Endothelial cell of umbilical vein (primary cell): ENCODE measurements at regions not wholly inside any gene's neighbourhood (a gene's known extent, or its start where the extent isn't known, plus 50 kb on each side); places are given as distances from the start of the nearest gene placed in this dataset.

Source experiments
- BruUV-seq: library from RNA; stranded (reverse); fragments of 400-500 nt; replicated peaks from 2 replicates; lab custom pipeline; 2021; lab: Mats Ljungman, UMichigan
- CTCF ChIA-PET: fragments of 300-600, 350-600 bp; sonication (Branson Sonifier 250); formaldehyde crosslinking; loops from one replicate; lab custom pipeline; 2021; ENCODE audit warnings: antibody characterized with exemption, inconsistent platforms; lab: Charles Lee
- POLR2A ChIA-PET: fragments of 300-600, 350-600 bp; sonication (Branson Sonifier 250); formaldehyde crosslinking; loops from one replicate; lab custom pipeline; 2021; ENCODE audit warnings: antibody characterized with exemption, inconsistent platforms; lab: Charles Lee
- DNase-seq: peaks from one replicate; pipeline ENCODE4 v3.0.0-alpha.2; 2011; ENCODE audit warnings: low read depth, low spot score
- FAIRE-seq: peaks from 2 replicates; lab custom pipeline; 2011; peaks lifted over from hg19 to GRCh38; lab: Jason Lieb, UNC
- H2AFZ ChIP-seq: 2 replicates; pipeline ENCODE4 v1.6.0; 2012; ENCODE audit warnings: low read depth, low read length, control low read depth, inconsistent platforms
- H3K27ac ChIP-seq: 2 replicates; pipeline ENCODE4 v1.5.1; 2011; ENCODE audit warnings: low read depth, mild to moderate bottlenecking, control low read depth, low read length, moderate library complexity; ENCODE audit not compliant: insufficient read depth
- H3K27me3 ChIP-seq, 2 experiments: 2 replicates each; pipeline versions ENCODE4 v1.6.0 to v1.6.1; 2011; ENCODE audit warnings: low read length in 2 of 2, mixed read lengths in 1 of 2; ENCODE audit not compliant: control insufficient read depth in 2 of 2, insufficient read depth in 2 of 2
- H3K36me3 ChIP-seq, 2 experiments: 2 replicates in 1 of 2; 3 replicates in 1 of 2; pipeline ENCODE4 v1.5.1; 2011; ENCODE audit warnings: low read length in 2 of 2, mild to moderate bottlenecking in 1 of 2, moderate library complexity in 1 of 2; ENCODE audit not compliant: control insufficient read depth in 2 of 2, insufficient read depth in 2 of 2; ENCODE audit errors: extremely low read depth in 1 of 2
- H3K4me1 ChIP-seq: 3 replicates; pipeline ENCODE4 v1.5.1; 2011; ENCODE audit warnings: mild to moderate bottlenecking, low read length; ENCODE audit not compliant: control insufficient read depth, insufficient read depth; ENCODE audit errors: extremely low read depth
- H3K4me2 ChIP-seq: 2 replicates; pipeline ENCODE4 v1.6.1; 2011; ENCODE audit warnings: low read length, control low read depth, mixed read lengths; ENCODE audit not compliant: insufficient read depth
- H3K4me3 ChIP-seq, 3 experiments: fragments of 200-600 bp in 1 of 3; sonication (generic), shearing (Covaris generic) in 1 of 3; replicated peaks in 1 of 3; 2 replicates each; pipeline ENCODE4 v1.5.1; 2011 to 2016; ENCODE audit warnings: control low read depth in 3 of 3, low read length in 3 of 3, mild to moderate bottlenecking in 2 of 3, inconsistent platforms in 1 of 3, low read depth in 1 of 3, moderate library complexity in 1 of 3; ENCODE audit not compliant: insufficient read depth in 1 of 3
- H3K79me2 ChIP-seq: 2 replicates; pipeline ENCODE4 v1.6.0; 2012; ENCODE audit warnings: low read length, inconsistent platforms; ENCODE audit not compliant: control insufficient read depth, insufficient read depth
- H3K9ac ChIP-seq: replicated peaks from 2 replicates; pipeline ENCODE3; 2011; ENCODE audit warnings: low read length, control low read depth; ENCODE audit not compliant: insufficient read depth; ENCODE audit errors: extremely low read depth
- H3K9me1 ChIP-seq: replicated peaks from 3 replicates; pipeline ENCODE4 v1.6.0; 2011; ENCODE audit warnings: mild to moderate bottlenecking, low read length; ENCODE audit not compliant: control insufficient read depth, insufficient read depth; ENCODE audit errors: extremely low read depth
- H3K9me3 ChIP-seq: replicated peaks from 2 replicates; pipeline ENCODE4 v1.5.1; 2012; ENCODE audit warnings: low read length, inconsistent platforms; ENCODE audit not compliant: control insufficient read depth, insufficient read depth
- H4K20me1 ChIP-seq: replicated peaks from 2 replicates; pipeline ENCODE3; 2011; ENCODE audit warnings: mild to moderate bottlenecking, low read length; ENCODE audit not compliant: control insufficient read depth, insufficient read depth; ENCODE audit errors: extremely low read depth
- CTCF ChIP-seq, 2 donors: IDR thresholded peaks; 1 replicate in 1 of 2; 2 replicates in 1 of 2; pipeline ENCODE4 v1.5.1; 2011; ENCODE audit warnings: low read length in 2 of 2, mild to moderate bottlenecking in 2 of 2, moderate library complexity in 2 of 2, control low read depth in 1 of 2, inconsistent platforms in 1 of 2, low read depth in 1 of 2; ENCODE audit not compliant: insufficient read depth in 1 of 2; ENCODE audit errors: extremely low read depth in 1 of 2
- EZH2 ChIP-seq: IDR thresholded peaks from 2 replicates; pipeline ENCODE4 v1.6.1; 2012; ENCODE audit warnings: borderline replicate concordance, low read depth, mild to moderate bottlenecking, moderate library complexity, low read length, inconsistent platforms; ENCODE audit not compliant: severe bottlenecking
- FOS ChIP-seq: IDR thresholded peaks from 2 replicates; pipeline ENCODE4 v1.6.1; 2011; ENCODE audit warnings: mild to moderate bottlenecking, low read length, moderate library complexity, borderline replicate concordance; ENCODE audit not compliant: insufficient read depth
- GATA2 ChIP-seq: IDR thresholded peaks from 2 replicates; pipeline ENCODE4 v1.7.0; 2011; ENCODE audit warnings: low read depth, mild to moderate bottlenecking, moderate library complexity, mixed read lengths, low read length; ENCODE audit not compliant: insufficient read length, insufficient read depth
- JUN ChIP-seq: IDR thresholded peaks from 2 replicates; pipeline ENCODE4 v1.6.1; 2011; ENCODE audit warnings: borderline replicate concordance, low read depth; ENCODE audit not compliant: insufficient read length, insufficient read depth
- MAX ChIP-seq: IDR thresholded peaks from 2 replicates; pipeline ENCODE4 v1.6.1; 2011; ENCODE audit not compliant: insufficient read depth, insufficient read length
- MYC ChIP-seq: IDR thresholded peaks from one replicate; pipeline ENCODE4 v1.6.1; 2011; ENCODE audit warnings: mild to moderate bottlenecking, low read depth, low read length
- POLR2A ChIP-seq: IDR thresholded peaks from 2 replicates; pipeline ENCODE4 v1.6.1; 2012; ENCODE audit warnings: low read depth, mild to moderate bottlenecking, control low read depth, low read length
- POLR2AphosphoS5 ChIP-seq: IDR thresholded peaks from 2 replicates; pipeline ENCODE4 v1.6.1; 2012; ENCODE audit warnings: low read depth, mild to moderate bottlenecking, control low read depth, low read length, moderate library complexity; ENCODE audit not compliant: insufficient read depth
- dilution Hi-C: fragments of 300-500 bp; cut with MboI; formaldehyde crosslinking; loops from one replicate; pipeline ENCODE4 v1.15.0; 2019; ENCODE audit warnings: low sequenced_read_pairs; ENCODE audit not compliant: extremely low pct_ligation_motif_present
- intact Hi-C: fragments of 100-400 bp; cut with micrococcal nuclease; formaldehyde crosslinking; loops from one replicate; pipeline ENCODE4 v1.10.0; 2022

- Histone ChIP-seq H3K36me3 (no peaks in the 10 kb centered on the region), H3K9me3 (no peaks in the 10 kb centered on the region), H3K27me3 (no peaks in the 10 kb centered on the region), H3K9ac (no peak overlapping the region), H3K9me1 (no peaks in the 10 kb centered on the region), H3K4me1 (no peaks in the 10 kb centered on the region), H3K27ac (no peak overlapping the region), H4K20me1 (no peaks in the 10 kb centered on the region), H3K4me2 (no peak overlapping the region), H2AFZ (no peak overlapping the region), H3K79me2 (no peaks in the 10 kb centered on the region), H3K4me3 (no peak overlapping the region)
- FAIRE-seq (no peak), DNase-seq (no peak)
- TF ChIP-seq JUN (no peak), GATA2 (no peak), CTCF (IDR thresholded peaks at IDR 0.05; ENCODE audit: extremely low read depth in 1 of 2, insufficient read depth in 1 of 2, low read depth in 1 of 2, low read length in 2 of 2) (no peak), MAX (no peak), POLR2A (no peak), FOS (no peak), MYC (no peak), POLR2AphosphoS5 (no peak), EZH2 (no peak)
- dilution Hi-C loops (no loop called here), intact Hi-C loops (no loop called here)
- CTCF ChIA-PET = interaction anchor here (0.8 kb wide), 1 partner anchor 9 kb away, joined by 3 read pairs; no protein-coding TSS in a partner anchor
- no TSS peak for BruUV-seq
- POLR2A ChIA-PET = no interaction called here
Measured at GRCh38 chr1:79089946-79090345, 83.4 kb upstream of the ADGRL4 start.
